GM18508 (cell line): ENCODE measurements at regions not wholly inside any gene's neighbourhood (a gene's known extent, or its start where the extent isn't known, plus 50 kb on each side); places are given as distances from the start of the nearest gene placed in this dataset.
"Not testable (repeated sequence)": the region's sequence is repeated elsewhere in the genome, so short reads cannot be mapped to it uniquely, and the experiment has no call there.

Experiments
- ATAC-seq: cut with Tn5 transposase; IDR thresholded peaks from one replicate; pipeline ENCODE4 v1.9.1; 2021; ENCODE audit warnings: moderate number of reproducible peaks; ENCODE audit not compliant: insufficient read depth, unreplicated experiment

DNA sequence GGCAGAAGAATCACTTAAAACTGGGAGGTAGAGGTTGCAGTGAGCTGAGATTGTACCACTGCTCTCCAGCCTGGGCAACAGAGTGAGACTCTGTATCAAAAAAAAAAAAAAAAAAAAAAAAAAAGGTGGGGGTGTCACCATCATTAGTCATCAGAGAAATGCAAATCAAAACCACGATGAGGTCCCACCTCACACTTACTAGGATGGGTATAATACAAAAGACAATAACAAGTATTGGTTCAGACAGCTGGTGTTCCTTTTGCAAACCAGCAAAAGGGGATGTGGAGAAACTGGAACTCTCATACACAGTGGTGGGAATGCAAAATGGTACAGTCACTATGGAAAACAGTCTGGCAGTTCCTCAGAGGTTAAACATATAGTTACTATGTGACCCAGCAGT, 78.7 kb upstream of the TSC22D2 start:
- ATAC-seq: no peak

DNA sequence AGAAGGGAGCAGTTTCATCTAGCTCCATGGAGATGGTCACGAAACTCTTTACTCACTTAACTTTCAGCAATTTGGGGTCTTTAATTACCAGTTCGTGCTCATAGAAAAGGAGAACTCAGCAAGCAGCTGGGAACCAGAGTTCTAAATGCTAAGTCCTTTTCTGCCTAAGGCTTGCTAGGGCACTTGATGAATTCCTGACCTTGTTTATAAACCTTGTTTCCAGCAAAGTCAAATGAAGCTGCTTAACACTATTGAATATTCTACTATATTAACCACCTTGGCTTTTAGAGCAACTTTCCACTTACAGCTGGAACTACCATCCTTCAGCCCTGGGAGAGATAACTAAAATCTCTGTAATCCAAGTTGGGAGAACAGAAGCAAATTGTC, 79.5 kb upstream of the TSC22D2 start:
- ATAC-seq: no peak

DNA sequence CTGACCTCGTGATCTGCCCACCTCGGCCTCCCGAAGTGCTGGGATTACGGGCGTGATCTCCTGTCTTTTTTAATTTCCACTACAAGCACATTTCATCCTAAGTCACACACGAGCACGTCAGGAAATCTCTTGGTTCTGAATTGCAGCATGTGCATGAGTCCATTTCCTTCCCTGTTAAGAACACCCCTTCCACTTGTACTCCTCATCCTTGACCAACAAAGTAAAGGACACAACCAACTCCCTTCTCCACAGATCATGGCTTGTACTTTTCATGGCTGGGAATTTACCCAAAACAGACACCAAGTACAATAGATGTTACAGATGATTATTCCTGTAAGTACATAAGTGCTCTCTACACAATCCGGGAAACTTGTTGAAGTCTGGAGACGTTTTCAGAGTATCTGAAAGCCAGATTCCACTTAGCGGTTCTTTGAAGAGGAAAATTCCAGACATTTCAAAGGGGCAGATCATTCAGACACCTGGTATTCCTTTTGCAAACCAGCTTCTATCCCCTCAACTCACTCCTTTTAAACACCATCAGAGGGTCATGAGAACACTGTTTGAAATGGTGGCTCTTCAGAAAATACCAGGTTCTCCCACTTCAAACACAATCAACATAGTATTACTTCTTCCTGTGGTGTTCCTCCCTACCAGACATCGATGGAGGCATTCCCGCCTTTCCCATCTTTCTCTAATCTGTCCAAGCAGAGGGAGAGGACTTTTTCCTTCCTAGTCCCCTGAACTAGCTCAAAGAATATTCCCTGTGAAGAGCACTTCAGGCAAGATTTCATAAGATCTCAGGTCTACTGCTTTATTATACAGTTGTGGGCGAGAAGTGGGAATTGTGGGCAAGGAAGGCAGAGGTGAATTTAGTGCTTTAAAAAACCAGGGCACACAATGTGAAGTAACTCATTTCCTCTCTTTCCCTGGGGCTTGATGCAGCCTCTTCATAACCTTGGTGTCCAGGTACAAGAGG, 80.1 kb upstream of the TSC22D2 start:
- ATAC-seq: no peak

DNA sequence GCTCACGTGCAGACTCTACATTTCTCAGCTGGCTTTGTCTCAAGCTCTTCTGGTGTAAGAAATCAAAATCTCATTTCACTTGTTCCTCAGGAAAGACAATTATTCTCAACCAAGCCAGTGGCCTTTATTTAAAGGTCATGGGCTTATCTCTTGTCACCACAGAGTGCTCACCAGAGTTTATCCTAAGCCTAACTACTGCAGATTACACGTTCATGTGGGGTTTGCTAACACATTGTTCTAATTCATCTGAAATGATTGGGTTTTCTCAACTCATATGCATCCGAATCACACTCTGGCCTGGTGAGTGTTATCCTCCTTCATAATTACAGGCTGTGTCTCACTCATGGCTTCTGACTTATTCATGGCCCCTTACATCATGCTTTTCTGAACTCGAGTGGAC, 83.3 kb upstream of the TSC22D2 start:
- no peak for ATAC-seq

- ATAC-seq: no peak
Observed at GRCh38 chr3:150324245-150324644, 83.9 kb upstream of the TSC22D2 start.

DNA sequence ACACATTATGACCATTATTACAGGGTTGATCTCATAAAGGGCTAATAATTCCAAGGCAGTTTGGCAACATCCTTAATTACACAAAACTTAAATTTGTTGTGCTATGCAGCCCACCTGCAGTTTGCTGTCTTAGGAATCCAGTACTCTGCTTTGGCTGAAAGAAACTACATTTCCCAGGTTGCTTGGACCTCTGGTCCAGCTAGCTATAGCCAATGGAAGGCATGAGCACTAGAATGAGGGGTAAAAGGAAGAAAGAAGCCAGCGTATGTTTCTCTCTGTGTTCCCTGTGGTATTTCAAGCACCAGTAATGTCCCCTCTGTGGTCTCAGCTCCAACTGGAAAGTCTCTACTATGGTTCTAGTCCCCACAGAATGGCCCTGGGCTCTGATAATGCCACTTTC, 84.3 kb upstream of the TSC22D2 start:
- no peak for ATAC-seq

DNA sequence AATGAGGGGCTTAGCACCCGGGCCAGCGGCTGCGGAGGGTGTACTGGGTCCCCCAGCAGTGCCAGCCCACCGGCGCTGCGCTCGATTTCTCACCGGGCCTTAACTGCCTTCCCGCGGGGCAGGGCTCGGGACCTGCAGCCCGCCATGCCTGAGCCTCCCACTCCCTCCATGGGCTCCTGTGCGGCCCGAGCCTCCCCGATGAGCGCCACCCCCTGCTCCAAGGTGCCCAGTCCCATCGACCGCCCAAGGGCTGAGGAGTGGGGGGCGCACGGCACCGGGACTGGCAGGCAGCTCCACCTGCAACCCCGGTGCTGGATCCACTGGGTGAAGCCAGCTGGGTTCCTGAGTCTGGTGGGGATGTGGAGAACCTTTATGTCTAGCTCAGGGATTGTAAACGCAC, 85.0 kb upstream of the TSC22D2 start:
- not testable (repeated sequence) for ATAC-seq

- not testable (repeated sequence) for ATAC-seq
Observed at GRCh38 chr3:150320971-150321370, 87.1 kb upstream of the TSC22D2 start.

DNA sequence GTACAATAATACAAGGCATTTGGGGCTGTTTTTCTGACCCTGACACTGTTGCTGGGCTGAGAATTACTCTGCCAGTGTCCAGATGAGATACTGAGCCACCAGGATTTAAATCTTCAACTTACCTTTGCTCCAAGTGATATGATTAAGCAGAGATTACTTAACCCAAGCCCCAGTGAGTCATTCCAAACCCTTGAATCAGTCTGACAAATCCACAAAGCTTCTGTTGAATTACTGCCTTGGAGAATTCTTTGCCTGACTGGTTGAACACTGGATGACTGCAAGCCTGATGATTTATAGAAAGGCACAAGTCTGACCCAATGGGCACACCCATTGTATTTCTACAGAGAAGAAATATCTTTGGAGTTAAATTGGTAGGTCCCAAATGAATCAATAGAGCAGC, 88.2 kb upstream of the TSC22D2 start:
- ATAC-seq: no peak

- no peak for ATAC-seq
Observed at GRCh38 chr3:150317469-150317868, 90.6 kb upstream of the TSC22D2 start.

GRCh38 chr3:150315721-150316120, 92.4 kb upstream of the TSC22D2 start:
- ATAC-seq: no peak

DNA sequence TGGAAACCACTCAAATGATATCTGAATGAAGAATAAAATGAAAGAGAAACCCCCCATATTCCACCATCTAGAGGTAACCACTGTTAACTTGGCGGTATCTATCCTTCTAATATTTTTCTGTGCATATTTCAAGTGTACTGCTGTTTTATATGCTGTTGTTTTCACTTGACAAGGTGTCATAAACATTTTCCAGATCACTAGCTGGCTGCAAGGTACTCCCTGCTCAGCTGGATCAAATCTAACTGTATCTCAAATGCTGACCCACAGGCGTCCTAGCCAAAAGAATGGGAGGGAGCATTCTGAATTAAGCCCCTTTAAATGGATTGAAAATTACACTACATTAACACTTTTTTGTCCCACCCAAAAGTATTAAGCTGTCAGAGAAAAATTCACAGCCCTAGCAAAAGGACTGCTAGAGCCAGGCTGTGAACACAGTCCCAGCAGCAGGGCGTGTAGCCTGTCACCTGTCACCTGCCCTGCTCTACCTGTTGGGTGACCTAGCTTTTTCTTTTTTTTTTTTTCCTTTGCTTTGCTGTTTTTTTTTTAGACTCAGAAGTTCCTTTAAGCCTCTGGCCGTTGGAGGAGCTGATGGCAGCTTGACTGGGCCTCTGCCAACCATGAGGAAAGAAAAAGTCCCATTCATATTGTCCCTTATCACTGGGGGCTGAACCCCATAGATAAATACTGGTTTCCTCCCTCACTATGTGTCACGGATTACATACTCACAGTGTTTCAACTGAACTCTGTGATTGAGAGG, 93.7 kb upstream of the TSC22D2 start:
- no peak for ATAC-seq

DNA sequence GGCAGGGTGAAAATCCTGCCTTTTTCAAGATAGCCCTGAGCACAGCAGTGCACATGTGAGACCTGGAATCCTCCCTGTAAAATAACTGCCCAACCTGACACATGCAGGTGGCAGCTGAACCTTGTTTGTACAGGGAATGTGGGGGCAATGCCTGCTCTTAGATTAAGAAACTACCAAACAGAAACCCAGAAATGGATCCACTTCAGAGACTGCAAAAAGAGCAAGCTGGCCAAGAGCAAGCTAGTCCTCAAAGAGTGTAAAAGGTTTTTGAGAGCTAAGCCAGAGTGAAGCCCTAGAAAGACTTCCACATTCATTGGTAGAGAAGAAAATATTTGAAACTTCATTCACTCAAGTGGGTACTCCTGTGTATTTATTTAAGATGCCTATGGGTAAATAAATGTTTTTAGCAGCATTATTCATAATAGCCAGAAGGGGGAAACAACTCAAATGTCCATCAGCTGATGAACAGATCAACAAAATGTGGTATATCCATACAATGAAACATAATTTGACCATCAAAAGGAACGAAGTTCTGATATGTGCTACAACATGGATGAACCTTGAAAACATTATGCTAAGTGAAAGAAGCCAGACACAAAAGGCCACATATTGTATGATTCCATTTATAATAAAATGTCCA, 96.0 kb upstream of the TSC22D2 start:
- ATAC-seq: no peak

- ATAC-seq: no peak
Observed at GRCh38 chr3:150311156-150311555, 96.9 kb upstream of the TSC22D2 start.

DNA sequence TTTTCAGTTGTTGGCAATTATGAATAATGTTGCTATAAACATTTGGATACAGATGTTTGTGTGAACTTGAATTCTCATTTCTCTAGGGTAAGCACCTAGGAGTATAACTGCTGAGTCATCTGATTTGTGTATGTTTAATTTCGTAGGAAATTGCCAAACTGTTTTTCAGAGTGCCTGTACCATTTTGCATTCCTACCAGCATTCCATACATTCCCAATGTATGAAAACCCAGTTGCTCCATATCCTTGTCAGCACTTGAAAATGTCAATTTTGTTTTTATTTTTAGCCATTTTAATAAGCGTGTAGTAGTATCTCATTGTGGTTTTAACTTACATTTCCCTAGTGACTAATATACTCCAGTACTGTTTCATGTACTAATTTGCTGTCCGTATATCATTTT, 98.5 kb upstream of the TSC22D2 start:
- no peak for ATAC-seq

- no peak for ATAC-seq
Observed at GRCh38 chr3:150309257-150309542, 98.9 kb upstream of the TSC22D2 start.

DNA sequence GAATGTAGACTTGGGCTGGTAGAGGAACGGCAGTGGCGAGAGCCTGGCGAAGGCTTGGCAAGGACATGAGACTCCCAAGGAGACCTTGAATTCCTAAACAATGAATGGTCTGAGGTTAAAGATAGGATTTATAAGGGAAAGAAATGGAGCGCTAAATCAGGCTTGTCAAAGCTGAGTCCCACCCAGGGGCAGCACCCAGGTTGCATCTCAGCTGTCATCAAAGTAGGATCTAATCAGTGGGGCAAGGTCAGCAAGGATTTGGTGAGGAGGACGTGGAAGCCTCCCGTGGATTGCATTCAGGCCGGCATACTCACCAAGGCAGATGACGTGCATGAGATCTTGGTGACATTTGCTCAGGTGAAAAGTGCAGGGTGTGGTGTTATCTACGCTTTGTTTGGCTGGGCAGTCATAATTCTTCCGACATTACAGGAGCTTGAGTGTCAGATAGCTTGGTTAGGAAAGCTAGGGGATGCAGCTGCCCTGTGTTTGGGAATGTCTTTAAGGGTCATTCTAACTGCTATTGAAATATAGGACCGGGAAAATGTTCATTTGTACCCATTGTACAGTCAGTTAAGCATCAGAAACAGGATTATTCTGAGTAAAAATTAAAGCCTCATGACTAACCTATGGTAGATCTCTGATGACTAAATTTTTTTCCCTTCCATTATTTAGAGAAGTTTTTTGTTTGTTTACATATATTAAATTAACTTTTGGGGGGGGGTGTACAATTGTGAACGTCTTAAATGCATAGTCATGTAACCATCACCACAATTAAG, 99.4 kb upstream of the TSC22D2 start:
- ATAC-seq: no peak

DNA sequence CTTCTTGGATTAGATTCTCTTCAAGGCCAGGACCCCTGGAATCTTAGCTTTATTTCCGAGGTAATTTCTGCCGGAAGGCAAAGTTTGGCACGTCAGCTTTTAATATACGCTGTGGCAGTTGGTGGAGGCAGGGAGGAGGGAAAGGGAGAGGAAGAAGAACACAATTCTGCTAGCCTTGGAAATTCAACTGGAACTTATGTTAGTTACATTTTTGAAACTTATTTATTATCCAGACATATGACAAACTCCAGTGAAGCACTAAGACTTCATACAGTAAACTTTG, 100.1 kb upstream of the TSC22D2 start:
- no peak for ATAC-seq

- no peak for ATAC-seq
Observed at GRCh38 chr3:150307311-150308036, 100.6 kb upstream of the TSC22D2 start.

DNA sequence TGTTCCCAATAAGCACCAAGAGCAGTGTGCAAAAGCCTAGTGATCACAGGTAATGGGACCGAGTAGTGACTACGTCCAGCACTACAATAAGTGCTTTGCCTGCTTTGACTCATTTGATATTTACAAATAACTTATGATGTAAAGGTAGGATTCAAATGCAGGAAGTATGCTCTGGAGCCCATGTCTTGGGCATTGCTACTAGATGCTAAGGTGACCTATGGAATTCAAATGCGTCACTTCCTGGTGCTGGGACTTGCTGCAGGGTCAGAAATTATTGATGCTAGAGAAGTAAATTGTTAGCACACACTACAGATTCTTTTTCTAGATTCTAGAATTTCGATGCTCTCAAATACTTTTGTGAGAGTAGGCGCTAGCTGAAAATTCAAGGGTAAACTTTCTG, 101.2 kb upstream of the TSC22D2 start:
- no peak for ATAC-seq
